Muscle layer of colon (tissue), 2 donors: ENCODE measurements at regions not wholly inside any gene's neighbourhood (a gene's known extent, or its start where the extent isn't known, plus 50 kb on each side); places are given as distances from the start of the nearest gene placed in this dataset.

Experiments
- H3K27ac ChIP-seq: one replicate; pipeline ENCODE4 v1.7.0; 2013; ENCODE audit warnings: low read depth, mild to moderate bottlenecking, low read length, moderate library complexity
- H3K27me3 ChIP-seq, 2 donors: one replicate each; pipeline ENCODE4 v1.7.0; 2013; ENCODE audit warnings: low read length in 2 of 2, mild to moderate bottlenecking in 2 of 2; ENCODE audit not compliant: insufficient read depth in 2 of 2, control insufficient read depth in 1 of 2
- H3K36me3 ChIP-seq: one replicate; pipeline ENCODE4 v1.7.0; 2013; ENCODE audit warnings: mild to moderate bottlenecking, low read length; ENCODE audit not compliant: insufficient read depth
- H3K4me1 ChIP-seq: one replicate; pipeline ENCODE4 v1.7.0; 2013; ENCODE audit warnings: mild to moderate bottlenecking, low read length; ENCODE audit not compliant: insufficient read depth
- H3K4me3 ChIP-seq, 2 donors: one replicate each; pipeline ENCODE4 v1.7.0; 2013; ENCODE audit warnings: low read length in 2 of 2, low read depth in 1 of 2, mild to moderate bottlenecking in 1 of 2, moderate library complexity in 1 of 2
- H3K9ac ChIP-seq: one replicate; pipeline ENCODE4 v1.7.0; 2013; ENCODE audit warnings: low read length
- H3K9me3 ChIP-seq: one replicate; pipeline ENCODE4 v1.7.0; 2013; ENCODE audit warnings: mild to moderate bottlenecking, low read length
- donor health status: abdominal sarcoma.
- donor health status: Adenocarcinoma of cecum.

DNA sequence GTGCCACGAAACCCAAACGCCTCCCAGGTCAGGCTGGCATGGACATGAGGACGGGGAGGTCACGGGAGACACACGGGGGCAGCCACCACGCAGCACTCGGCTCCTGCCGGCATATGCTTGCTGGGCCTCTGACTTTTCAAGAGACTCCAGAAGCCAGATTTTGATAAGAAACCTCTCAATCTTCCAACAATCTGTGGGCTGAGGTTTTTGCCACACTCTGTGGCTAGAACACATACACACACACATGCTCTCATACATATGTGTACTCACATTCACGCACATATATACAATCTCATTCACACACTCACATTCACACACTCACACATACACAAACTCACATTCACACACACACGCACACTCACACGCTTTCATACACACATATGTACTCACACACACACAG lies 86.7 kb upstream of the LINGO1 start:
- H3K36me3 ChIP-seq = no peaks in the 10 kb centered on the region
- H3K9me3 ChIP-seq = no peaks in the 10 kb centered on the region
- no peak overlapping the region for H3K9ac ChIP-seq
- H3K27ac ChIP-seq = no peak overlapping the region
- H3K4me3 ChIP-seq = no peak overlapping the region
- no peaks in the 10 kb centered on the region for H3K4me1 ChIP-seq
- no peaks in the 10 kb centered on the region for H3K27me3 ChIP-seq

DNA sequence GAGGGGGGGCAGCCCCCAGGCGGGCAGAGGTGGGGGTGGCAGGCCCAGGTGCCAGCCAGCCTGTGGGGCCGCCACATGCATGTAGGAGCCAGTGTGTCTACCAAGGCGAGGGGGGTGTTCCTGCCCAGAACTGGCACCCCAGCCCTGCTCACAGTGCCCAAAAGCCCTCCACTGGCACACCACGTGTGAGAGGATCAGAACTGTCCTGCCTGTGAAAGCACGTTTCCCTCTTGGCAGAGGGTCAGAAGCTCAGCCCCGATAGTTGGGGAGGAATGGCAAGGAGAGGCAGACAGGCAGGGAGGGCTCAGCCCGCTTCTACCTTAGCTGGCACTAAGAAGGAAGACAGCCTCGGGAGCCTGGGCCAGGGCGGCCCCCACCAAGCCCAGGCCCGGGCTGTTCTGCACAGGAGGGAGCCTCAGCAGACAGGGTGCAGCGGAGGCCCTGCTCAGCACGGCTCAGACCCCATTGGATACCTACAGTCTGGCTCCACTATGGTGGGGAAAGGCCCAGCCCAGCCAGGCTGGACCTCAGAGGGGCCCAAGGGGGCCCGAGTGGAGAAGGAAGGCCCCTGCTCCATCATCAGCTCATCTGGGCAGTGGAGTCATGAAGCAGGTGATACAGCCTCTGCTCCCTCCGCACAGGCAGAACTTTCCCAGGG lies 84.8 kb upstream of the LINGO1 start:
- Histone ChIP-seq H3K9ac (no peak overlapping the region), H3K4me3 (no peak overlapping the region), H3K27me3 (no peaks in the 10 kb centered on the region), H3K9me3 (no peaks in the 10 kb centered on the region), H3K27ac (no peak overlapping the region), H3K36me3 (no peaks in the 10 kb centered on the region), H3K4me1 (no peaks in the 10 kb centered on the region)

DNA sequence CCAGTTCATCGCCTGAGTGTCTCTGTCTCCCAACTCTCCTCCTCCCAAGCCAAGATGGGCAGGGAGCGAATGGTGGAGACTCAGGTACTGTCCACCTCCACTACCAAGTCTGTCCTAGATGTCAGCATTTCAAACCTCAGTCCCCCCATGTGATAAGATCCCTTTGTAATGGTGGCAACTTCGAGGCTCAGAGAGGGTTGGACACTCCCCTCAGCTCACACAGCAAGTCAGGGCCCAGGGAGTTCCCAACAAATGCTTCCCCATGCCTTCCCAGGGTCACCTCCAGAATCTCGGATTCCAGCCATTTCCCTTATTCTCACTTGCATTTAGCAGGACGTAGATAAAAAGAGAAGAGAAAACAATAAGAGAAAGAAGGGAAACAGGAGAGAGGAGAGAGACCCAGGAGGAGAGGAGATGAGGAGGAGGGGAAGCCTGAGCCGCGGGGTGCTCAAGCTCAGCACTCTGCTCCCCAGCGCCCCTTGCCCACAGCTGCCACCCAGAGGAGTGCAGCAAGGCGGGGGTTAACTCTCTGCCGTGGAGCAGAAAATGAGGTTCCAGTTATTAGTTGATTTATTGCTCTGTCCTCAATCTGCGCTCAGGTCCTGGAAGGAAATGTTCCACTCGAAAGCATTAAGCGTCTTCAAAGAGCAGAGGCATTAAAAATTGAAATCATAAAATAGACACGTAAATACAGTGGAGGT lies 84.1 kb upstream of the LINGO1 start:
- H3K9me3 ChIP-seq = no peaks in the 10 kb centered on the region
- no peaks in the 10 kb centered on the region for H3K4me1 ChIP-seq
- H3K27me3 ChIP-seq = no peaks in the 10 kb centered on the region
- no peak overlapping the region for H3K9ac ChIP-seq
- no peak overlapping the region for H3K27ac ChIP-seq
- no peak overlapping the region for H3K4me3 ChIP-seq
- H3K36me3 ChIP-seq = no peaks in the 10 kb centered on the region

DNA sequence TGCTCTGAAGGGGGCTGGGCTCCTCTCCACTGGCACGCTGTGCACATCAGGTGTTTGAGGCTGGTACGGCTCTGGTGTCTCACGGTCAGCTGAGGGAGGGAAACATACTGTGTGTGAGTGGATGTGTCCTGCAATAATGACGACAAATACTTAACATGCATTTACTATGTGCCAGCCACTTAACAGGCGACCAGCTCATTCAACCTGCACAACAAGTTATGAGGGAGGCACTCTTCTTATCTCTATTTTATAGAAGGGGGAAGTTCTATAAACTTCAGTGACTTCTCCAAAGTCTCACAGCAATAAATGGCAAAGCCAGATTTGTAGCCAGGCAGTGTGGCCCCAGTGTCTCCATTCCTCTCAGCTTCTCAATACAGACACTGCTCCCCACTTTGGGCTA lies 83.1 kb upstream of the LINGO1 start:
- Histone ChIP-seq H3K36me3 (no peaks in the 10 kb centered on the region), H3K27me3 (no peaks in the 10 kb centered on the region), H3K27ac (no peak overlapping the region), H3K9me3 (no peaks in the 10 kb centered on the region), H3K4me1 (no peaks in the 10 kb centered on the region), H3K4me3 (no peak overlapping the region), H3K9ac (no peak overlapping the region)

DNA sequence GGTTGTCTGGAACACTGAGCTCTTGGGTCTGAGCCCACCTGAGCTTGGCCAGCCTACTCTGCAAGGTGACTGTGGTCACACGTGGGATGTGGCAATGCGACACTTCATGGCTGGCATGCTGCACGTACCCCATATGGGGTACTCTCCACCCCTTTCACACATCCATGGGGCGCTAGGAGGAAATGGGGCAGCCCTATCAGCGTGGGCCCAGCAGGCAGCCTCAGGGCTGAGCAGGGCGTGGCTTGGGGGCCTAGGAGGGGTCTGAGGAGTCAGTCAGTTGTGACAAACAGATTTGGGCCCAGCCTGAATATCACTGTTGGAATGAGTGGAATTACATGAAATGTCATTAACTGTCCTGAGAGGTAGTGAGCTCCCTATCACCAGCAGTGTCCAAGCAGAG lies 82.3 kb upstream of the LINGO1 start:
- no peaks in the 10 kb centered on the region for H3K9me3 ChIP-seq

DNA sequence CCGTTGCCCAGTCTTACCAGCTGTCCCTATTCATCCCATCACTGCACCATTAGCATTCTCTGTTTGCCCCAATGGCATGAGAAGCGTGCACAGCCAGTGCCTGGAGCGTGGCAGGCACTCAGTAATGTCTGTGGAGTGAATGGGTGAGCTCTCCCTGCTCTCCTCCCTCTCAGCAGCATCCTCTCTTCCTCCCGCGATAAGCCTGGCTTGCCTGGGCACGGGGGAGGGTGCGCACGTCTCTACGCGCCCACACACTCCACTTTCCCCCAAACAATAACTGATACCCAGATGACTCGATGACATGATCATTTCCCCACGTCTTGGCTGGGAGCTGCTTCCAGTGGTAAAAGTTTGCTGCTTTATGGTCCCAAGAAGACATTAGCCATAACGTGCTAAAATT lies 81.8 kb upstream of the LINGO1 start:
- no peak overlapping the region for H3K27ac ChIP-seq
- no peaks in the 10 kb centered on the region for H3K27me3 ChIP-seq
- no peaks in the 10 kb centered on the region for H3K4me1 ChIP-seq
- no peak overlapping the region for H3K9ac ChIP-seq
- no peaks in the 10 kb centered on the region for H3K9me3 ChIP-seq
- no peaks in the 10 kb centered on the region for H3K36me3 ChIP-seq
- H3K4me3 ChIP-seq = no peak overlapping the region

More for the DNA sequence above, 82.3 kb upstream of the LINGO1 start:
- Histone ChIP-seq H3K27me3 (no peaks in the 10 kb centered on the region), H3K36me3 (no peaks in the 10 kb centered on the region), H3K9ac (no peak overlapping the region), H3K4me3 (no peak overlapping the region), H3K27ac (no peak overlapping the region), H3K4me1 (no peaks in the 10 kb centered on the region)

DNA sequence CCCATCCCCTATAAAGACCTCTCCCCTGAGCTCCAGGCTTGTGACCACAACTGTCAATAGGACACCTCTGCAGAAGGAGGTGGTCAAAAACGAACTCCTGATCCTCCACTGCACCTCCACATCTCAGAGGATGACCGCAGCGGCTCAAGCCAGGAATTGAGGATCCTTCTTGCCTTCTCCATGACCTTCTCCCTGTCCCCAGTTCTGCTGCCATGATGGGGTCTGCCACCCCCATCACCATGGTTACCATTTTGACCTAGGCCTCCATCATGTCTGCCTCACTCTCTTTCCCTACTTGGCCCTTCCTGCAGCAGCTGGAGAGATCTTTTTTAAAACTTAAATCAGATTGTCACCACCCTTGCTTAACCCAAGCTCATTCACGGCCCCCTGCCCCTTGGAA lies 81.3 kb upstream of the LINGO1 start:
- H3K9me3 ChIP-seq = no peaks in the 10 kb centered on the region
- no peaks in the 10 kb centered on the region for H3K4me1 ChIP-seq
- H3K27ac ChIP-seq = no peak overlapping the region
- no peak overlapping the region for H3K4me3 ChIP-seq
- H3K9ac ChIP-seq = no peak overlapping the region
- H3K36me3 ChIP-seq = no peaks in the 10 kb centered on the region
- no peaks in the 10 kb centered on the region for H3K27me3 ChIP-seq

DNA sequence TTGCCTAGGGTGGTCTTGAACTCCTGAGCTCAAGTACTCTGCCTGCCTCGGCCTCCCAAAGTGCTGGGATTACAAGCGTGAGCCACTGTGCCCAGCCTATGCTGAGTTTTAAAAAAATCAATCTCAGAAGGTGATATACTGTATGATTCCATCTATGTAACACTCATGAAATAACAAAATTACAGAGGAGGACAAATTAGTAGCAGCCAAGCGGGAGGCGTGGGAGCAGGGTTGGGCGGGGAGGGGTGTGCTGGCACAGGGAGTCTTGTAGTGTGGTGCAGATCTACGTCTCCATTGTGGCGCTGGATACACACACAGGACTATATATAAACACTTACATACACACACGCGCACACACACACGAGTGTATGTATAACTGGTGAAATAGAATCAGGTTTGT lies 80.6 kb upstream of the LINGO1 start:
- Histone ChIP-seq H3K27ac (no peak overlapping the region), H3K36me3 (no peaks in the 10 kb centered on the region), H3K9ac (no peak overlapping the region), H3K4me3 (no peak overlapping the region), H3K27me3 (no peaks in the 10 kb centered on the region), H3K9me3 (no peaks in the 10 kb centered on the region), H3K4me1 (no peaks in the 10 kb centered on the region)

DNA sequence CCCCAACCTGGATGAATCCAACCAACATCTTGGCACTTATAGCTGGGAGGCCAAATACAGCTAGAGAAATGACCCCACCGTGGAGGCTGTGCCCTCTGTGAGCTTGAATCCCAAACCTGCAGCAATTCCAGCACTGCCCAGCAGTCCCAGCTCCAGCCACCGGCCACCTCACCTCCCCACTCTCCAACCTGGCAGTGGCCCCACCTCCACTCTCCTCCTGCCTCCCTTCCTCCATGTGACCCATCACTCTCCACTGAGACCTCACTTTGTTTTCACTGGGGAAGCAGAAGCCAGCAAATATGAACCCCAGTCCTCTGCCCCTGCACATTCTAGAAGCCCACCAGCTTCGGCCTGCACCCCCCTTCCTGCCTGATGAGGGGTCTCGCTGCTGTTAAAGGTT lies 79.7 kb upstream of the LINGO1 start:
- Histone ChIP-seq H3K27me3 (no peaks in the 10 kb centered on the region), H3K4me3 (no peak overlapping the region), H3K36me3 (no peaks in the 10 kb centered on the region), H3K9ac (no peak overlapping the region), H3K4me1 (no peaks in the 10 kb centered on the region), H3K27ac (no peak overlapping the region), H3K9me3 (no peaks in the 10 kb centered on the region)

DNA sequence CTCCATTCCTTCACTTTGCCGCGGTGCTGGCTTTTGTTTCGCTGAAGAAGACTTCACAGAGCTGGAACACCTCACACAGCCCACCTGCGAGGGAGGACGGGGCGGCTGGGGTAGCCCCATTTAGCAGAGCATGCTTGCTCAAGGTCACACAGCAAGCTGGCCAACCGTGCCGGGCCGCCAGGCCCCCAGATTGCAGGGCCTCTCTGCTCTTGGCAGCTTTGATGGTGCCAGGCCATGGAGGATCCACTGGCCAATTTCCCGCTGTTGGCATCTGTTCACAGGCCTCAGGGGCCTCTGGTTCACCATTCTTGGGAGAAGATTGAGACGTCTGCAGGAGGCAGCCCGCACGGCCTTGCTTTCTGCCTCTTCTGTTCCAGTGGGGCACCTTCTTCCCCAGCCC lies 77.9 kb upstream of the LINGO1 start:
- no peak overlapping the region for H3K27ac ChIP-seq

DNA sequence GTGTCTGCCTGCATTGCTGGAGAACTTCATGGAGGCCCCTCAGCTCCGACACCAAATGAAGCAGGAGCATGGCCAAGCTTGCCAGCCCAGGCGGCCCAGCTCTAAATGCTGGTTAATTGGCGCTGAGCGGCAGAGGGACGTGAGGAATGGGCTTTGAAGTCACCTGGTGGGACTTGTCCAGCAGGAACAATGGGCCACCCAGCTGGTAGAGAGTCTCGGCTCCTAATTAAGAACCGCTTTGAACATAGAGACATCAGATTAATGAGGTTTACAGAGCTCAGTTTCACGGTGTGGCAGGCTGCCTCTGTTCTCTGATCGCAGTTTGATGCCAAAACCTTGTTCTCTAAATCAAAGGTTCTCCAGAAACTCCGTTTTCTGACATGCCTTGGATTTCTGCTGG lies 77.5 kb upstream of the LINGO1 start:
- H3K27me3 ChIP-seq = no peaks in the 10 kb centered on the region

More for the DNA sequence above, 77.9 kb upstream of the LINGO1 start:
- no peak overlapping the region for H3K9ac ChIP-seq
- no peaks in the 10 kb centered on the region for H3K4me1 ChIP-seq
- H3K27me3 ChIP-seq = no peaks in the 10 kb centered on the region
- H3K9me3 ChIP-seq = no peaks in the 10 kb centered on the region
- no peak overlapping the region for H3K4me3 ChIP-seq
- H3K36me3 ChIP-seq = no peaks in the 10 kb centered on the region

More for the DNA sequence above, 77.5 kb upstream of the LINGO1 start:
- Histone ChIP-seq H3K4me1 (no peaks in the 10 kb centered on the region), H3K4me3 (no peak overlapping the region), H3K27ac (no peak overlapping the region), H3K9ac (no peak overlapping the region), H3K9me3 (no peaks in the 10 kb centered on the region), H3K36me3 (no peaks in the 10 kb centered on the region)
